GM19035 (cell line): ENCODE measurements at regions not wholly inside any gene's neighbourhood (a gene's known extent, or its start where the extent isn't known, plus 50 kb on each side); places are given as distances from the start of the nearest gene placed in this dataset.

ENCODE experiments used
- ATAC-seq: cut with Tn5 transposase; IDR thresholded peaks from one replicate; pipeline ENCODE4 v1.9.1; 2021; ENCODE audit not compliant: unreplicated experiment

GRCh38 chr17:55668312-55668920 lies 54.2 kb downstream of the TMEM100 start:
- ATAC-seq = no peak

- no peak for ATAC-seq
These were observed 55.9 kb downstream of the TMEM100 start for GRCh38 chr17:55666806-55667205.

- ATAC-seq = peak; percentile 88
These were observed 58.4 kb downstream of the TMEM100 start for GRCh38 chr17:55664287-55664686.

DNA sequence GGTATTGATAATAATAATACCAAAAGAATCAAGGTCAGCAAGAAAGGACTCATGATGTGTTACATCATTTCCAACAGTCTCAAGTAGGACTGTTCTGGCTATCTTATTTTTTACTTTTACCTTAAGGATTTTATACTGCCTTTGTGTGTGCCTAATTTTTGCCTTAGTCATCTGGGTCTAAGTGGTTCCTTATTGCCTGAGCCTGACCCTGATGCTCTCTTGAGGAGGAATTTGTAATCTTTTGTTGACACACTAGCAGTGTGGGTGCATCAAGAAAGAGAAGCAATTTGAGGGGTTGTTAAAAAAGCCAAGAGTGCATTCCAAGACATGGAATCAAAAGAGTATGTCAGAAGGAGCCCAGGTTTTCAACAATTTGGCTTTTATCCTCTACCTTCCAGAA lies 59.3 kb downstream of the TMEM100 start:
- no peak for ATAC-seq

GRCh38 chr17:55661963-55662834 lies 60.5 kb downstream of the TMEM100 start:
- ATAC-seq = no peak

DNA sequence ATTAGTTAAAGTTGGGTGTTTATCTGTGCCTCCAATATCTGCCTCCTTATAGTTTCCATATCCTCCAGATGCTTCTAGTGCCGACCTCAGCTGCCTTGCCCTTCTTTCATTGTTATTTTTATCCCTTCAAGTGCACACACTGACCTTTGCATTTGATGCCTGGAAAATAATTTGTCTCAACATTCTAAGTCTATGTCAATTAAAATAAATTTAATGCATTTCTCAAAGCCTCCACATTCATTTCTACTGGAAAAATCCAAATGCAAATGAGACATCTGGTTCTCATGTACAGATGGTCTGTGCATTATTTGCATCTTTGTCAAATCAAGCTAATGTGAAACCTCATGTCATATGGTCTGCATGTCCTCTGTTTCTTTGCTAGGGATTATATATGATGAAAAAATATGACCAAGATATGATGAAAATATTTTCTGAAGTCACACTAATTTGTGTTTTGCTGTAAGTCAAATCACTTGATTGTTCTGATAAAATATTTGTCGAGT lies 61.4 kb downstream of the TMEM100 start:
- no peak for ATAC-seq

DNA sequence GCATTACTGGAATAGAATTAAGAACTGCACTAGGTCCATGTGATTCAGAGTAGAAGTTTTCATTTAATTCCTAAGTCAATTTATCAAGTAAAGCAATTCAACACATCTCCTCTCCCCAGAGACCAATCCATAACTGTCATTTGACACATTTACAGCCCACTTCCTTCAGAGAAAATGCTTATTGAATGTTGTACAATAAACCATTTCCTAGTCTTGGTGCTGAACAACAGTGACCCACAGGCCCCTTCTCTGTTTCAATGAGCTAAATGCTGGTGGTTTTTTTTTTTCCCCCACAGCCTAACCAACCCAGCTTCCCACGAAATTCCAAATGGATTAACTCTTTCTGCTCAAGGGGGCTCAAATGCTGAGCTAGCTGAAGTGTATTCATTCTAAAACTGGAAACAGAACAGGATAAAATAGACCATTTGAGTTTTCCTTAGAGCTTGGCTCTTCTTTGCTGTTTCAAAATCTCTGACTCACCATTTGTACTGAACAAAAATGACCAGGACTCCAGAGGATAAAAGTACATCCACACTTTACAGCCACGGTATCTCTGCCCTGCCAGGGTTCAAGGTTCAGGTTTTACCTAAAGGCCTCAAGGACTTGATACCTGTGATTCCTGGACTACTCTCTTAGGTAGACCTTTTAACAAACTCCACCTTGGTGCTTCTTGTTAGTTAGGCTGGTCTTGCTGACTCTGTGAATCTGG lies 62.3 kb downstream of the TMEM100 start:
- ATAC-seq = no peak

- no peak for ATAC-seq
These were observed 63.0 kb downstream of the TMEM100 start for GRCh38 chr17:55659661-55660060.

- no peak for ATAC-seq
These were observed 66.9 kb downstream of the TMEM100 start for GRCh38 chr17:55655777-55656176.

DNA sequence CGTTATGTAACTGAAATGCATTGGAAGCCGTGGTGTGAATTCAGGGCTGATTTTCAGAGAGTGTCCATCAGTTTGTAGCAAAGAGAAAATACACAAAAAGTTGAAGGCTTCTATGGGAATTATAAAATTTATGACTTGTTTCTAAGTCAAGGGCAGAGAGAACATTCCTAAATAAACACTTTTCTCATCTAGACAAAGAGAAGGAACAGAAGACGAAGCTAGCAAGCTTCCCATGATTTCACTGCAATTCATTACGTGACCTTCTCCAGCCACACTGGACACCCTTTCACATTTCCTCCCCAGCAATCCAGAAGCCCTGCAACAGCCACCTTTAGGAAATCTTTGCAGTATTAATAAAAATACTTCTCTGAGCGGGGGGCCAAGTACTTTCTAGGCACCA lies 67.8 kb downstream of the TMEM100 start:
- ATAC-seq = no peak

DNA sequence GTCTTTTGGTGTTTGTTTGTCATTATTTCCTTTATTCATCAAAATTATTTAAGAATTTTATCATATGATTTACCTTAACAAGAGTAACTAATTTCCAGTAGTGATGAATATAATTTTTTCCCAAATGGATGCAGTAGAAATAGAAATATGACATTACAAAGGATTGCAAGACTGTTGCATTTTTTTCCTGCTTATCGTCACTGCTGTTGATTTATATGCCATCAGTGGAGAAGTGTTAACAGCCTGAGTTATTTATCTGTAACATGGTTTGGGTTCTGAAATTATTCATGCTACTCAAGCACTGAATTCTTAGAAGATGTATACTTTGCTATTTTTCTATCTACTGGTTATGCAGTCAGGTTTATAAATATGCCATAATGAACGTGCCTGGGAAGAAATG lies 68.6 kb downstream of the TMEM100 start:
- no peak for ATAC-seq

- no peak for ATAC-seq
These were observed 69.8 kb downstream of the TMEM100 start for GRCh38 chr17:55652825-55653224.

GRCh38 chr17:55652114-55652823 lies 70.4 kb downstream of the TMEM100 start:
- no peak for ATAC-seq

GRCh38 chr17:55649957-55650597 lies 72.6 kb downstream of the TMEM100 start:
- no peak for ATAC-seq

- ATAC-seq = no peak
These were observed 74.6 kb downstream of the TMEM100 start for GRCh38 chr17:55648086-55648485.

DNA sequence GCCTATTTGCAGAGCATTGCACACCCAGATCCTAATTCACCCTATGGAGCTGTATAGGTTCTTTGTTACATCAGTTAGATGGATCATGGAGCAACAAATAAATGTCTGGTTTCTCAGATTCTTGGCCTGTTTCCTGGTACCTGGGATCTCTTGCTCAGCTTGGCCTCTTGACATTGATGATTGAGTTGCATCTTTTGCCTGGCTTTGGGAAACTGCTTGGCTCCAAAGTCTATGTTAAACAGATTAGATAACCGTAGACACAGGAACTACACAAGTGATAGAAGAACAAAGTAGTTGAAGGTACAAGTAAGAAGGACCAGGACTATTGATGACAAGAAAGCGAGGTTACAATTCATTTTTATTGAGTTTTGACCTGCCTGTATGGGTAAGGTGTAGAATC lies 77.3 kb downstream of the TMEM100 start:
- ATAC-seq = no peak

DNA sequence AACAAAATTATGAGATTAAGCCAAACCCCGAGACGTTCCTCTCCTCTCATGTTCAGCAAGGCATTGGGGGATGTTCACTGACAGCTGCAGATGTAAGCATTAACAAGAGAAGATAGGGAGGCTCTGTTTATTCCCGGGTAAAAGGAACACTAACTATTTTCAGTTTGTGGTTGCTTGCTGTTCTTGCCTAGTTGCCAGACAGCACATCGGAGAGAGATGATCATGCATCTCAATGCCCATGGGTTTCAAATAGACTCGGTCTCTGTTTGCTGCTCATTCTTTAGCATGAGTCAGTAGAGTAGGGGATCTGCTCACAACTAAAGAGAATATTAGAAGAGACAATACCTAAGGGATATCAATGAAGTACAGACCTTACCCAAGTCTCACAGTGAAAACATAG lies 78.3 kb downstream of the TMEM100 start:
- ATAC-seq = no peak

- ATAC-seq = no peak
These were observed 79.9 kb downstream of the TMEM100 start for GRCh38 chr17:55642741-55643140.

GRCh38 chr17:55641676-55642081 lies 81.0 kb downstream of the TMEM100 start:
- ATAC-seq = peak; percentile 75

DNA sequence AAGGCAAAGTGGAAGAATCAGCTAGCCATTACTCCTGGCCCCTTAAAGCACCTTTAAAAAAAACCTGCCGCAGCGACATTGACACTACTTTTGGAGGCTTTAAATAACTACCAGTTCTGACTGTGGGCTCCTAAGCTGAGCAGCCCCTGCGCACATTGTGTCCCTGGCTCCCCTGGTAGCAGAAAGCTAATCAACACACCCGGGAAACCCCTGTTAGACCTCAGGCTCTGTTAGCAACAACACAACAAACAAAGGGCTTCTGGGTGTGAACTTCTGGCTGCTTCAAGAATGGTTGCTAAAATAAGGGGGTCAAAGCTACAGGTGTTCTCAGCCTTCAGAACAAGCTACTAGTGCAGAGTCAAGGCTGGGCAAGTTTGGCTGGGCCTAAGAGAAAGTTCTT lies 83.6 kb downstream of the TMEM100 start:
- ATAC-seq = no peak
